Breast epithelium (tissue), 4 donors: ENCODE measurements at regions not wholly inside any gene's neighbourhood (a gene's known extent, or its start where the extent isn't known, plus 50 kb on each side); places are given as distances from the start of the nearest gene placed in this dataset.

ENCODE experiments used
- DNase-seq, 2 donors: peaks; one replicate each; pipeline ENCODE4 v3.0.0-alpha.2; 2019; ENCODE audit warnings: low spot score in 2 of 2
- H3K27ac ChIP-seq, 2 donors: fragments of 200-600 bp; sonication (generic) in 1 of 2; one replicate each; pipeline ENCODE4 v1.5.1; 2016 to 2019; ENCODE audit warnings: mild to moderate bottlenecking in 1 of 2
- H3K27me3 ChIP-seq, 2 donors: fragments of 200-600 bp; sonication (generic) in 1 of 2; one replicate each; pipeline versions ENCODE4 v1.5.1 to v1.6.0; 2017 to 2019; ENCODE audit warnings: control low read depth in 1 of 2, mild to moderate bottlenecking in 1 of 2
- H3K36me3 ChIP-seq: fragments of 200-600 bp; one replicate; pipeline ENCODE4 v1.5.1; 2019
- H3K4me1 ChIP-seq, 2 donors: fragments of 200-600 bp; sonication (generic); one replicate each; pipeline ENCODE4 v1.5.1; 2016 to 2019; ENCODE audit warnings: control low read depth in 1 of 2
- H3K4me3 ChIP-seq, 3 donors: fragments of 200-600 bp; sonication (generic); 1 replicate in 2 of 3; 2 replicates in 1 of 3; pipeline ENCODE4 v1.5.1; 2016 to 2019; ENCODE audit warnings: mild to moderate bottlenecking in 3 of 3, moderate library complexity in 2 of 3
- H3K9me3 ChIP-seq, 2 donors: fragments of 200-600 bp; sonication (generic) in 1 of 2; one replicate each; pipeline ENCODE4 v1.5.1; 2016 to 2019; ENCODE audit warnings: control low read depth in 1 of 2
- CTCF ChIP-seq, 3 donors: fragments of 450-650 bp; IDR thresholded peaks; one replicate each; pipeline ENCODE4 v1.5.1; 2016 to 2017; ENCODE audit warnings: antibody characterized with exemption in 3 of 3, mild to moderate bottlenecking in 3 of 3, moderate library complexity in 3 of 3
- POLR2A ChIP-seq: fragments of 450-650 bp; IDR thresholded peaks from one replicate; pipeline ENCODE4 v1.6.1; 2016; ENCODE audit warnings: antibody characterized with exemption, mild to moderate bottlenecking, moderate library complexity
- POLR2AphosphoS5 ChIP-seq, 3 donors: sonication (generic); formaldehyde crosslinking; IDR thresholded peaks; one replicate each; pipeline ENCODE4 v1.6.1; 2017; ENCODE audit warnings: antibody characterized with exemption in 3 of 3
- intact Hi-C: fragments of 100-400 bp; cut with DNase I; formaldehyde crosslinking; loops from one replicate; pipeline ENCODE4 v1.15.1; 2023; ENCODE audit warnings: low total_unique reads

GRCh38 chr2:128500138-128500800 is 181.6 kb upstream of the HS6ST1 start:
- intact Hi-C loops: no loop called here
- no peaks in the 10 kb centered on the region for H3K27me3 ChIP-seq
- no peak for DNase-seq

DNA sequence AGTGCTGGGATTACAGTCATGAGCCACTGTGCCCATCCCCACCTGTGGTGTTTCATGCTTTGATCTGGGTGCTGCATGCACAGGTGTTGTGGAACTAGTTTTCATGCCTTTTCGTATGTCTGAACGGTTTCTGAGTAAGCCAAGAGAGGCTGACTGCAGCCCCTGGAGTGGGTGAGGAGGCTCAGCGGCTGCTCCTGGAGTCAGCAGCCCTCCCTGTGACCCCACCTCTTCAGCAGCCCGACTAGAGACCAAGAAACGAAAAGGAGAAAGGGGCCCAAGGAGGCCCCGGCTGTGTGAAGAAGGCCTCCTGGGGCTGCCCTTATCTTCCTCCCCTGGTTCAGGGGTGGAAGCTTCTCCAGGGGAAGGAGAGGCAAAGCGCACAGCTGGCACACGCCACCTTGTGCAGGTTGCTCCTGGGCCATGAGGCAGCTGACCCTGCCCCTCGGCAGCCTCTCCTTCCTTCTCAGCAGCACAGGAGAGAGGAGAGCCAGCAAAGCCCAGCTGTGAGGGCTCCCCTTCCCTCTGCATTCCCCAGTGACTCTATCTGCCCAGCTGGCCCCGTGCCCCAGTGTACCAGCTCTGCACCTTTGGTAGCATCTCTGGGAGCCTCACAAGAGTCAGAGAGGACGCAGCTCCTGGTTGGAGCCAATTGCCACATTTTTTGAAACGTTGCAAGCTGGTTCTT is 182.5 kb upstream of the HS6ST1 start:
- Histone ChIP-seq H3K36me3 (no peaks in the 10 kb centered on the region), H3K27me3 (no peaks in the 10 kb centered on the region), H3K9me3 (no peaks in the 10 kb centered on the region), H3K4me3 (no peak overlapping the region), H3K4me1 (no peaks in the 10 kb centered on the region), H3K27ac (no peak overlapping the region)
- intact Hi-C loops: no loop called here
- no peak for DNase-seq
- TF ChIP-seq CTCF (IDR thresholded peaks at IDR 0.05) (no peak), POLR2AphosphoS5 (IDR thresholded peaks at IDR 0.05) (no peak), POLR2A (no peak)

More at GRCh38 chr2:128500138-128500800, 181.6 kb upstream of the HS6ST1 start:
- no peaks in the 10 kb centered on the region for H3K4me1 ChIP-seq
- no peak overlapping the region for H3K27ac ChIP-seq
- H3K9me3 ChIP-seq: no peaks in the 10 kb centered on the region
- TF ChIP-seq POLR2A: no peak
- TF ChIP-seq POLR2AphosphoS5 (IDR thresholded peaks at IDR 0.05): no peak
- no peak overlapping the region for H3K4me3 ChIP-seq
- no peaks in the 10 kb centered on the region for H3K36me3 ChIP-seq

GRCh38 chr2:128501700-128502099 is 183.0 kb upstream of the HS6ST1 start:
- no peak overlapping the region for H3K27ac ChIP-seq
- no peak for DNase-seq
- H3K4me1 ChIP-seq: no peaks in the 10 kb centered on the region
- H3K27me3 ChIP-seq: no peaks in the 10 kb centered on the region
- no peaks in the 10 kb centered on the region for H3K36me3 ChIP-seq
- intact Hi-C loops: no loop called here
- H3K4me3 ChIP-seq: no peak overlapping the region
- TF ChIP-seq POLR2A (no peak), POLR2AphosphoS5 (IDR thresholded peaks at IDR 0.05) (no peak), CTCF (IDR thresholded peaks at IDR 0.05) (no peak)
- H3K9me3 ChIP-seq: no peaks in the 10 kb centered on the region

GRCh38 chr2:128502200-128502599 is 183.5 kb upstream of the HS6ST1 start:
- intact Hi-C loops: no loop called here
- H3K4me1 ChIP-seq: no peaks in the 10 kb centered on the region
- H3K36me3 ChIP-seq: no peaks in the 10 kb centered on the region
- no peak overlapping the region for H3K4me3 ChIP-seq
- no peaks in the 10 kb centered on the region for H3K27me3 ChIP-seq
- DNase-seq: no peak
- no peaks in the 10 kb centered on the region for H3K9me3 ChIP-seq
- TF ChIP-seq POLR2AphosphoS5 (IDR thresholded peaks at IDR 0.05): no peak
- TF ChIP-seq POLR2A: no peak
- TF ChIP-seq CTCF (IDR thresholded peaks at IDR 0.05): no peak
- H3K27ac ChIP-seq: no peak overlapping the region

DNA sequence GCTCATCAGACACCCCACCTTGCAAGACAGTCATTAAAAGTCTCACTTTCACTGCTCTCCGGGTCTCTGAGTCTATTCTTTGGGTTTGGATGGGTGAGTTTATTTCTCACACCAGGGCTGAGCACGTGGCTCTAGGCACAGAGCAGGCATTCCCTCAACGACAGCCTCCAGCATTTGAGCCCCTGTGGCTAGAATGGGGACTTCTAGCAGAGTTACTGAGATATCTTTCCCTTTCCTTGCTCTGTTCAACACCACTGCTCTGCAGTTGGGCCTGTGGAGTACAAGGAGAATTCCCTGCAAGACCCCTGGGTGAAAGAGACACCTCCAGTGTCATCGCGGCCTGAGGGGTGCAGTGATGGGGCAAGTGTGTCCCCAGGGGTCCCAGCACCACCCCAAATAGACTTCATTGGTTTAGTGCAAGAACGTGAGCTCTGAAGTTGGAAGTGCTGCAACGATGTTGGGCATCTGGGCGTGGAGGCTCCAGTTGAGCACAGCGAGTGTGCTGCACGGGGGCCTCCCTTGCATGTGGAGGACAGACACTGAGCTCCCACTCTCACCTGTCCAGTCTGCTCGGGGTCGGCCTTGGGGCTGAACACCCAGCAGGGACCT is 184.1 kb upstream of the HS6ST1 start:
- H3K27ac ChIP-seq: no peak overlapping the region
- no peaks in the 10 kb centered on the region for H3K4me1 ChIP-seq
- intact Hi-C loops: no loop called here
- no peak for TF ChIP-seq POLR2A
- no peak for TF ChIP-seq POLR2AphosphoS5 (IDR thresholded peaks at IDR 0.05)
- no peak for TF ChIP-seq CTCF (IDR thresholded peaks at IDR 0.05)
- H3K36me3 ChIP-seq: no peaks in the 10 kb centered on the region
- H3K27me3 ChIP-seq: no peaks in the 10 kb centered on the region
- no peak overlapping the region for H3K4me3 ChIP-seq
- H3K9me3 ChIP-seq: no peaks in the 10 kb centered on the region
- no peak for DNase-seq
